CD4-positive, alpha-beta T cell treated with Interleukin-1 beta for 1 hour (primary cell): ENCODE measurements at regions not wholly inside any gene's neighbourhood (a gene's known extent, or its start where the extent isn't known, plus 50 kb on each side); places are given as distances from the start of the nearest gene placed in this dataset.
"Not testable (repeated sequence)": the region's sequence is repeated elsewhere in the genome, so short reads cannot be mapped to it uniquely, and the experiment has no call there.

Experiments
- DNase-seq, 2 donors: peaks; one replicate each; pipeline ENCODE4 v3.0.0-alpha.2; 2020 to 2022

- DNase-seq = no peak
Measured at GRCh38 chr3:197404030-197404429, 105.6 kb upstream of the DLG1 start.

GRCh38 chr3:197402401-197402800 is 104.0 kb upstream of the DLG1 start:
- not testable (repeated sequence) for DNase-seq

- no peak for DNase-seq
Measured at GRCh38 chr3:197399486-197399885, 101.1 kb upstream of the DLG1 start.

- no peak for DNase-seq
Measured at GRCh38 chr3:197398286-197398878, 100.0 kb upstream of the DLG1 start.

- DNase-seq = no peak
Measured at GRCh38 chr3:197397838-197398237, 99.4 kb upstream of the DLG1 start.

GRCh38 chr3:197394464-197395321 is 96.3 kb upstream of the DLG1 start:
- peak in 1 of 2 donors; percentile 15 for DNase-seq

GRCh38 chr3:197394126-197394463 is 95.7 kb upstream of the DLG1 start:
- not testable (repeated sequence) for DNase-seq

GRCh38 chr3:197393711-197394110 is 95.3 kb upstream of the DLG1 start:
- no peak for DNase-seq

GRCh38 chr3:197392961-197393360 is 94.5 kb upstream of the DLG1 start:
- no peak for DNase-seq

- no peak for DNase-seq
Measured at GRCh38 chr3:197381371-197381770, 83.0 kb upstream of the DLG1 start.

GRCh38 chr3:197380786-197381185 is 82.4 kb upstream of the DLG1 start:
- no peak for DNase-seq

GRCh38 chr3:197378985-197379718 is 80.7 kb upstream of the DLG1 start:
- no peak for DNase-seq

- DNase-seq = no peak
Measured at GRCh38 chr3:197376735-197377555, 78.5 kb upstream of the DLG1 start.

GRCh38 chr3:197376020-197376419 is 77.6 kb upstream of the DLG1 start:
- no peak for DNase-seq

- DNase-seq = no peak
Measured at GRCh38 chr3:197375001-197375441, 76.6 kb upstream of the DLG1 start.

GRCh38 chr3:197373096-197373495 is 74.7 kb upstream of the DLG1 start:
- no peak for DNase-seq

- DNase-seq = no peak
Measured at GRCh38 chr3:197372047-197372661, 73.7 kb upstream of the DLG1 start.

- DNase-seq = no peak
Measured at GRCh38 chr3:197371591-197372046, 73.2 kb upstream of the DLG1 start.

- DNase-seq = no peak
Measured at GRCh38 chr3:197369545-197369944, 71.1 kb upstream of the DLG1 start.

GRCh38 chr3:197368821-197369220 is 70.4 kb upstream of the DLG1 start:
- DNase-seq = no peak

- no peak for DNase-seq
Measured at GRCh38 chr3:197368330-197368729, 69.9 kb upstream of the DLG1 start.

GRCh38 chr3:197367081-197367780 is 68.8 kb upstream of the DLG1 start:
- DNase-seq = no peak
